ENCODE measurements at regions not wholly inside any gene's neighbourhood (a gene's known extent, or its start where the extent isn't known, plus 50 kb on each side); places are given as distances from the start of the nearest gene placed in this dataset.

DNA sequence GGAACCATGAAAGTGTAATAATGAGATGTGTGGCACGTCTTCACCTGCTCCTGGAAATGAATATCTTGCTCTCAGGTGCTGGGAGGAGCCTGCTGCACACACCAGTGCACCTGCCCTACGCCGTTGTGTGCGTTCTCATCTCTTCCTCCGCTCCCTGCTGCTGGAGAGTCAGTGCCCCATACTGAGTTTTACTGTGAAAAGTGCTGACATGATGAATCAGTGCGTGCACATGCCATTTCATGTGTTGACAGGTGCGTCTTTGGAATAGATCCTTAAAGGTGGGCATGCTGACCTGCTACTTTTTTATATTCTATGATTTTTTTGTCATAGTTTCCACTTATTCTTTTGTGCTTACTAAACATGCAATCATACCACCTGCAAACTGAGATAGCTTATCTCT is 1015.8 kb downstream of the BRD1 start:
- TF ChIP-seq POLR2A (IDR thresholded peaks at IDR 0.05): no peak
- TF ChIP-seq, protein P1, sequence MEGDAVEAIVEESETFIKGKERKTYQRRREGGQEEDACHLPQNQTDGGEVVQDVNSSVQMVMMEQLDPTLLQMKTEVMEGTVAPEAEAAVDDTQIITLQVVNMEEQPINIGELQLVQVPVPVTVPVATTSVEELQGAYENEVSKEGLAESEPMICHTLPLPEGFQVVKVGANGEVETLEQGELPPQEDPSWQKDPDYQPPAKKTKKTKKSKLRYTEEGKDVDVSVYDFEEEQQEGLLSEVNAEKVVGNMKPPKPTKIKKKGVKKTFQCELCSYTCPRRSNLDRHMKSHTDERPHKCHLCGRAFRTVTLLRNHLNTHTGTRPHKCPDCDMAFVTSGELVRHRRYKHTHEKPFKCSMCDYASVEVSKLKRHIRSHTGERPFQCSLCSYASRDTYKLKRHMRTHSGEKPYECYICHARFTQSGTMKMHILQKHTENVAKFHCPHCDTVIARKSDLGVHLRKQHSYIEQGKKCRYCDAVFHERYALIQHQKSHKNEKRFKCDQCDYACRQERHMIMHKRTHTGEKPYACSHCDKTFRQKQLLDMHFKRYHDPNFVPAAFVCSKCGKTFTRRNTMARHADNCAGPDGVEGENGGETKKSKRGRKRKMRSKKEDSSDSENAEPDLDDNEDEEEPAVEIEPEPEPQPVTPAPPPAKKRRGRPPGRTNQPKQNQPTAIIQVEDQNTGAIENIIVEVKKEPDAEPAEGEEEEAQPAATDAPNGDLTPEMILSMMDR (IDR thresholded peaks at IDR 0.05): no peak

All from heart left ventricle (tissue), 13 donors.